Liver (tissue), 8 donors: ENCODE measurements at regions not wholly inside any gene's neighbourhood (a gene's known extent, or its start where the extent isn't known, plus 50 kb on each side); places are given as distances from the start of the nearest gene placed in this dataset.

Experiments used
- DNase-seq: peaks from one replicate; pipeline ENCODE4 v3.0.0-alpha.2; 2017; ENCODE audit warnings: low spot score
- H3K27ac ChIP-seq, 2 donors: one replicate each; pipeline ENCODE4 v1.7.0; 2013; ENCODE audit warnings: inconsistent platforms in 2 of 2, low read length in 2 of 2, control low read depth in 1 of 2, low read depth in 1 of 2, mild to moderate bottlenecking in 1 of 2
- H3K27me3 ChIP-seq, 4 donors: one replicate each; pipeline versions ENCODE4 v1.6.1 to v1.7.0; 2013; ENCODE audit warnings: low read length in 3 of 4, inconsistent platforms in 1 of 4, mild to moderate bottlenecking in 1 of 4, moderate library complexity in 1 of 4; ENCODE audit not compliant: control insufficient read depth in 4 of 4, insufficient read depth in 4 of 4
- H3K36me3 ChIP-seq, 4 donors: one replicate each; pipeline versions ENCODE4 v1.6.1 to v1.7.0; 2013; ENCODE audit warnings: low read length in 3 of 4, mild to moderate bottlenecking in 3 of 4, low read depth in 1 of 4, moderate library complexity in 1 of 4; ENCODE audit not compliant: control insufficient read depth in 4 of 4, insufficient read depth in 3 of 4
- H3K4me1 ChIP-seq, 4 donors: one replicate each; pipeline versions ENCODE4 v1.6.1 to v1.7.0; 2013; ENCODE audit warnings: low read length in 3 of 4, mild to moderate bottlenecking in 3 of 4, moderate library complexity in 1 of 4; ENCODE audit not compliant: control insufficient read depth in 4 of 4, insufficient read depth in 4 of 4
- H3K4me3 ChIP-seq, 3 donors: one replicate each; pipeline versions ENCODE4 v1.6.1 to v1.7.0; 2013; ENCODE audit warnings: low read length in 3 of 3, control low read depth in 1 of 3, low read depth in 1 of 3, mild to moderate bottlenecking in 1 of 3
- H3K9ac ChIP-seq, 2 donors: one replicate each; pipeline ENCODE4 v1.7.0; 2013; ENCODE audit warnings: low read length in 2 of 2, mild to moderate bottlenecking in 2 of 2, moderate library complexity in 2 of 2, control low read depth in 1 of 2, low read depth in 1 of 2
- H3K9me3 ChIP-seq, 4 donors: one replicate each; pipeline versions ENCODE4 v1.6.1 to v1.7.0; 2013; ENCODE audit warnings: low read length in 3 of 4; ENCODE audit not compliant: control insufficient read depth in 4 of 4
- ATF3 ChIP-seq: IDR thresholded peaks from 2 replicates; pipeline ENCODE4 v1.6.1; 2016; ENCODE audit warnings: antibody characterized with exemption
- CTCF ChIP-seq: fragments of 150-350 bp; IDR thresholded peaks from 2 replicates; pipeline ENCODE4 v1.5.1; 2017; ENCODE audit warnings: improper control_type of control experiment, low read depth, low read length; ENCODE audit not compliant: missing input control
- EGR1 ChIP-seq, 2 donors: IDR thresholded peaks; 2 replicates each; pipeline ENCODE4 v1.6.1; 2016 to 2018; ENCODE audit warnings: antibody characterized with exemption in 2 of 2, low read depth in 2 of 2
- FOXA1 ChIP-seq: IDR thresholded peaks from 2 replicates; pipeline ENCODE4 v1.6.1; 2016; ENCODE audit warnings: antibody characterized with exemption
- GABPA ChIP-seq, 2 donors: IDR thresholded peaks in 1 of 2; conservative IDR thresholded peaks in 1 of 2; 2 replicates each; pipeline ENCODE4 v1.6.1; 2016; ENCODE audit warnings: antibody characterized with exemption in 2 of 2, mild to moderate bottlenecking in 1 of 2, moderate library complexity in 1 of 2
- HNF4A ChIP-seq, 2 donors: conservative IDR thresholded peaks; 2 replicates each; pipeline ENCODE4 v1.6.1; 2016; ENCODE audit warnings: antibody characterized with exemption in 2 of 2, mild to moderate bottlenecking in 2 of 2
- JUND ChIP-seq, 2 donors: IDR thresholded peaks; 2 replicates each; pipeline ENCODE4 v1.6.1; 2016; ENCODE audit warnings: antibody characterized with exemption in 2 of 2
- MAX ChIP-seq: IDR thresholded peaks from 2 replicates; pipeline ENCODE4 v1.6.1; 2016; ENCODE audit warnings: antibody characterized with exemption
- NR2F2 ChIP-seq: IDR thresholded peaks from 2 replicates; pipeline ENCODE4 v1.6.1; 2016; ENCODE audit warnings: antibody characterized with exemption
- RAD21 ChIP-seq, 2 donors: IDR thresholded peaks; 2 replicates each; pipeline ENCODE4 v1.6.1; 2016; ENCODE audit warnings: antibody characterized with exemption in 2 of 2, mild to moderate bottlenecking in 2 of 2
- RXRA ChIP-seq, 2 donors: IDR thresholded peaks; 2 replicates each; pipeline ENCODE4 v1.6.1; 2017 to 2018; ENCODE audit warnings: antibody characterized with exemption in 2 of 2, mild to moderate bottlenecking in 1 of 2
- SP1 ChIP-seq: IDR thresholded peaks from 2 replicates; pipeline ENCODE4 v1.6.1; 2018; ENCODE audit warnings: antibody characterized with exemption, mild to moderate bottlenecking
- TAF1 ChIP-seq: conservative IDR thresholded peaks from 2 replicates; pipeline ENCODE4 v1.6.1; 2016; ENCODE audit warnings: antibody characterized with exemption, mild to moderate bottlenecking
- YY1 ChIP-seq: IDR thresholded peaks from 2 replicates; pipeline ENCODE4 v1.6.1; 2016; ENCODE audit warnings: antibody characterized with exemption, mild to moderate bottlenecking
- ZBTB33 ChIP-seq: IDR thresholded peaks from 2 replicates; pipeline ENCODE4 v1.6.1; 2016; ENCODE audit warnings: antibody characterized with exemption
- WGBS: extraction: QIAGEN DNeasy Blood & Tissue Kit; methylation state at CpG from one replicate; pipeline ENCODE4 v1.1.7; 2013; 5-methylcytosine and 5-hydroxymethylcytosine counted together
- donor health status: healthy.
- donor health status: healthy.
- donor health status: healthy.
- donor health status: healthy.
- donor health status: healthy.

GRCh38 chr10:36636285-36636839 lies 489.0 kb upstream of the ANKRD30A start:
- Histone ChIP-seq H3K4me3 (no peak overlapping the region), H3K4me1 (no peaks in the 10 kb centered on the region), H3K9me3 (no peaks in the 10 kb centered on the region), H3K27me3 (no peaks in the 10 kb centered on the region), H3K27ac (no peak overlapping the region), H3K36me3 (no peaks in the 10 kb centered on the region), H3K9ac (no peak overlapping the region)
- no peak for TF ChIP-seq RXRA (IDR thresholded peaks at IDR 0.05)
- TF ChIP-seq CTCF = no peak
- TF ChIP-seq JUND (IDR thresholded peaks at IDR 0.05) = no peak
- TF ChIP-seq NR2F2 = no peak
- 25% methylated on average over 1 of the region's 1 CpG for WGBS
- no peak for DNase-seq

- H3K4me3 ChIP-seq = no peak overlapping the region
- TF ChIP-seq CTCF = no peak
- WGBS = 67% methylated on average over 4 of the region's 4 CpGs
- H3K27me3 ChIP-seq = no peaks in the 10 kb centered on the region
- no peaks in the 10 kb centered on the region for H3K9me3 ChIP-seq
- no peak overlapping the region for H3K27ac ChIP-seq
- no peak overlapping the region for H3K9ac ChIP-seq
- H3K4me1 ChIP-seq = no peaks in the 10 kb centered on the region
- DNase-seq = no peak
- no peaks in the 10 kb centered on the region for H3K36me3 ChIP-seq
Measured at GRCh38 chr10:36634916-36635315, 490.5 kb upstream of the ANKRD30A start.

- no peaks in the 10 kb centered on the region for H3K9me3 ChIP-seq
- H3K27ac ChIP-seq = no peak overlapping the region
- no peaks in the 10 kb centered on the region for H3K4me1 ChIP-seq
- no peak overlapping the region for H3K9ac ChIP-seq
- H3K27me3 ChIP-seq = no peaks in the 10 kb centered on the region
- 74% methylated on average over 3 of the region's 3 CpGs for WGBS
- H3K4me3 ChIP-seq = no peak overlapping the region
- no peaks in the 10 kb centered on the region for H3K36me3 ChIP-seq
- no peak for DNase-seq
- TF ChIP-seq TAF1 (no peak), RAD21 (IDR thresholded peaks at IDR 0.05) (no peak), ATF3 (no peak), CTCF (no peak), RXRA (IDR thresholded peaks at IDR 0.05) (no peak), ZBTB33 (no peak), GABPA (IDR thresholded peaks at IDR 0.05 in 1 of 2, conservative IDR thresholded peaks at IDR 0.05 in 1 of 2) (no peak), MAX (no peak), FOXA1 (no peak), EGR1 (IDR thresholded peaks at IDR 0.05; ENCODE audit: low read depth in 2 of 2) (no peak), JUND (IDR thresholded peaks at IDR 0.05) (no peak), NR2F2 (no peak), SP1 (no peak), YY1 (no peak), HNF4A (conservative IDR thresholded peaks at IDR 0.05) (no peak)
Measured at GRCh38 chr10:36630267-36630666, 495.1 kb upstream of the ANKRD30A start.
